Putamen (tissue), 1 donor: ENCODE measurements at regions not wholly inside any gene's neighbourhood (a gene's known extent, or its start where the extent isn't known, plus 50 kb on each side); places are given as distances from the start of the nearest gene placed in this dataset.

Experiments used
- DNase-seq: peaks from one replicate; pipeline ENCODE4 v3.0.0-alpha.2; 2016; ENCODE audit warnings: low spot score

DNA sequence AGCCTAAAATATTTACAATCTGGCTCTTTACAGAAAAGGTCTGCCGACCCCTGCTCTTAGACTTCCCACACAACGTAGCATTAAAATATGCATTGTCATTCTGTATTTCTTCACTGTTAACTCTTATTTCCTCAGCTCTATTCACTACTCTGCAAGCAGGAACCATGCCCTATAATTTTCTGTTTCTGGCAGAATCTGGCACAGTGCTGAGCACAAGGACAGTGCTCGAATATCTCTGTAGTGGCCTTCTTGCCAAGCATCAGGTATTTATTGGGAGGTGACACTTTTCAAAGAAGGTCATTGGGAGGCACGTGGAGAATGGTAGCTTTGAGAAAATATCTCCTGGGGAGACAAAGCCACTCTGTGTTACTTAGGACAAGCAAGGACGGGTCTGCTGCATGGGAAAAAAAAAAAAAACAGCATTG, 77.9 kb downstream of the PSMG1 start:
- DNase-seq = no peak

DNA sequence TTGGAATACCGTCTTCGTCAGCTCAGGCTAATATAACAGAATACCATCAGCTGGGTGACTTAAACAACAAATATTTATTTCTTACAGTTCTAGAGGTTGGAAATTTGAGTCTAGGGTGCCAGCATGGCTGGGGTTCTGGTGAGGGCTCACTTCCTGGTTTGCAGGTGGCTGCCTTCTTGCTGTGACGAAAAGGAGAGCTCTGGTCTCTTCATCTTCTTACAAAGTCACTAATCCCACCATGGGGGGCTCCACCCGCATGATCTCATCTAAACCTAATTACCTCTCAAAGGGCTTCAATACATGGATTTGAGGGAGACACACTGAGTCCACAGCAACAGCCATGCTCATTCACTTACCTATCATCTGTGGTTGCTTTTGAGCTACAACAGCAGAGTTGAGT, 78.3 kb downstream of the PSMG1 start:
- DNase-seq = no peak

DNA sequence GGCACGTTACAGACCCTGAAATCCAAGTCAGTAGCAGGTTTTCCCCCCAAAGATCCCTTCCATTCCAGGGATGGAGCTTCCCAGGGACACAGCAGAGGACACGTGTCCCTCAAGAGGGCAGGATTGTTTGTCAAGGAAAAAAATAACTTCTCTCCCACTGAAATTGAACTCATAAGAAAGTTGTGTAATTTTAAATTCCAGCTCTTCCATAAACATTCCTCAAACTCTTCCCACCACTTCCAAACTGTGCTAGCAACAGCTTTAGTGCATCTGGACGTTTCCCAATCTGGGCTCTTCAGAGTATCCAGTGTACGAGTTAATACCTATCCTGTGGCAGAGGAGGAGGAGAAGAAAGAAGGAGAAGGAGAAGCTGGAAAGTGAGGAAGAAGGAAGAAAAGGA, 79.6 kb downstream of the PSMG1 start:
- DNase-seq = no peak

DNA sequence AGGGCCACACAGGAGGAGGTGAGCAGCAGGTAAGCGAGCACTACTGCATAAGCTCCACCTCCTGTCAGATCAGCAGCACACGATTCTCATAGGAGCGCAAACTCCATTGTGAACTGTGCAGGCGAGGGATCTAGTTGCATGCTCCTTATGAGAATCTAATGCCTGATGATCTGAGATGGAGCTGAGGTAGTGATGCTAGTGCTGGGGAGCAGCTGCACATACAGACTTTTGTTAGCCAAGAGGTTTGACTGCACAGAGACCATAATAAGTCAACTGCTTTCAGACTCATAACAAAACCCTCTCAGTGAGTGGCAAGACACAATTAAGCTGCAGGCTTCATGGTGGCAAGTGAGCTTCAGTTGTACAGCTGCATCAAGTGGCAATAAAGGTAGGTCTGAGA, 83.4 kb downstream of the PSMG1 start:
- no peak for DNase-seq

DNA sequence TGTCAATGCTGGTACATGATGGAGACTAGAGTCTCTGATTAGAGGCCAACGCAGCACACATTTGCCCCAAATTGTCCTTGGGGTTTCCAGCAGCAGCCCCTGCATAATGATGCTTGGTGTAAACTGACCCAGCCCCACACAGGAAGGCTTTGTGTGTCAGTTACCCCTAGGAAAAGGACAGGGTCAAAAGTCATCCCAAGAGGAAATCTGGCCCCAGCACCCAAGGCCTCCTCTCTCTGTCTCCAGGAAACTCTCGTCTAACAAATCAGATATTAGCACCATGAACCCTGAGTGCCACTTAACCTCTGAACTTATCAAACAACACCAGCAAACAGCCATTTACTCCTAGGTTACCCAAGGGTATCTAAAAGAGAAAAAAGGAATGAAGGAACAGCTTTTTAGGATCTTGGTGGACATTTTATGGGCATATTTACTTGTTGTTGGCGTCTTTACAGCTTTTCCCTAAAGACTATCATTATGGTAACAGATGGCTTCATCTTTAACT, 84.5 kb downstream of the PSMG1 start:
- DNase-seq = no peak

DNA sequence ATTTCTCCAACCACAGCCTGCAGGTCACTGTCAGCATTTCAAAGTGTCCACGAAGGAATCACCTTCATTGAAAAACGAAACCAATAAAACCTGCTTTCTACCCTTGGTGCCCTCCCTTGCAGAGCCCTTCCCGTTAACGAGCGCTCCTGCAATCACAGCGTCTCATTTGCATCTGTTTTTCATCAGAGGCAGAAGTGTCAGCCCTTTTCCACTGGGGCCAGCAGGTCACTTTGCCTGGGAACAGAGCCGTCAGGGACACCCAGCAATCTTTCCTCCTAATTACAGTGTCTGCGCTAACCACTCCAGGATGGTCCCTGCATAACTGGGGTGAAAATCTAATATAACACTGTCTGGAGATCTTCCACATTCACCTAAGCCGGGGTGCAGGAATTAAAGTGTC, 85.3 kb downstream of the PSMG1 start:
- DNase-seq = no peak

DNA sequence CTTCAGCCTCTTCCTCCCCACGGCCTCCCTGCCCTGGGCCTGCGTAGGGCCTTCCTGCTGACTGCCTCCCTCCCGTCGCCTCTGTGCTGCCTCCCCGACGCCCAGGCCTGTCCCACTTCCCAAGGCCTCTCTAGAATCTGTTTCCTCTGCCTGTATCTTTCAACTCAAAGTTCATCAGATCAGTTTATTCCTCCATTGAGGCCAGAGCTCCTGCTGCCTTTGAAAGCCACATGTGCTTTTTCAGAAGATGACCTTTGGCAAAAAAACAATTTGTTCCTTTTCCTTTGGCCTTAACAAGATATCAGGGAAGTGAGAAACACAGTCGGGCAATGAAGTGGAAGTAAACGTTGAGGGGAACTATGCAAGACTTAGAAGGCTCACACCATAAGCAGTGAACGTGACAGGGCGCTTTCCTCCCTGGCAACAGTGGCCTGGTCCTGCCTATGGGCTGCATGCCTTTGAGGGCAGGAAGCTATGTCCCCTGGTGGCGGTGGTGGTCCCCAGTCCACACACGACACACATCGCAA, 85.9 kb downstream of the PSMG1 start:
- DNase-seq = peak; percentile 39

DNA sequence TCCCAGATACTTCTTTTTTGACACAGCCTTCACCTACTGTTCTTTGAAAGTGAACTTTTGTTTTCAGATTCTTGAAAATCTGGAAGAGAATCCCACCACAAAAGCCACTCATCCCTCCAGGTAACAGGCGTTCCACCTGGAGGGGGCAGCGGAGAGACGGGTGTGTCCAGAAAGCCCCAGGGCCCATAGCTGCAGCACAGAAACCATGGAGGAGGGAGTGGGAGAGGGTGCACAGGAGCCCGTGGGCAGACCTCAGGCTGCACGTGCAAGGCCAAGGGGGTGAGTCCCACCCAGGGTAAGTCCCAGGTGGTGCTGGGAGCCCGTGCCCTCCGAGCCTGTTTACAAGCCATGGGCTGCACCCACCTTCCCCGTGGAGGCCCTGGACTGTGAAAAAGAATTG, 86.5 kb downstream of the PSMG1 start:
- no peak for DNase-seq

DNA sequence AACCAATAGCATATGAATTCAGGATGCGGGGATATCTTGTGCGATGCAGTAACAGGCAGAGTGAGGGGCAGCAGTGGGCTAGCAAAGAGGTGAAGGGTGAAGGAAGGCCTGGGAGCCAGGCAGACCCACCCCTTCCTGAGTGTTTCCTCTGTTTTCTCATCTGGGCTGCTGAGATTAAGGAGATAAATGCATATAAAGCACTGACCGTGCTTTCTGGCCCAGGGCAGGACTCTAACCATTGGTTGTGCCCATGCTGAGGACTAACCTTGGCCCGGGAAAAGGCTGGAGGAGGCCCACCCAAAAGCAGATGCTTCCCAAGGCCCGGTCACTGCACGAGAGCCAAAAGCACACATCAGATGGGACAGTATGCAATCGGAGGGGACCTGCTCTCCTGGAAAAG, 87.6 kb downstream of the PSMG1 start:
- DNase-seq = no peak

DNA sequence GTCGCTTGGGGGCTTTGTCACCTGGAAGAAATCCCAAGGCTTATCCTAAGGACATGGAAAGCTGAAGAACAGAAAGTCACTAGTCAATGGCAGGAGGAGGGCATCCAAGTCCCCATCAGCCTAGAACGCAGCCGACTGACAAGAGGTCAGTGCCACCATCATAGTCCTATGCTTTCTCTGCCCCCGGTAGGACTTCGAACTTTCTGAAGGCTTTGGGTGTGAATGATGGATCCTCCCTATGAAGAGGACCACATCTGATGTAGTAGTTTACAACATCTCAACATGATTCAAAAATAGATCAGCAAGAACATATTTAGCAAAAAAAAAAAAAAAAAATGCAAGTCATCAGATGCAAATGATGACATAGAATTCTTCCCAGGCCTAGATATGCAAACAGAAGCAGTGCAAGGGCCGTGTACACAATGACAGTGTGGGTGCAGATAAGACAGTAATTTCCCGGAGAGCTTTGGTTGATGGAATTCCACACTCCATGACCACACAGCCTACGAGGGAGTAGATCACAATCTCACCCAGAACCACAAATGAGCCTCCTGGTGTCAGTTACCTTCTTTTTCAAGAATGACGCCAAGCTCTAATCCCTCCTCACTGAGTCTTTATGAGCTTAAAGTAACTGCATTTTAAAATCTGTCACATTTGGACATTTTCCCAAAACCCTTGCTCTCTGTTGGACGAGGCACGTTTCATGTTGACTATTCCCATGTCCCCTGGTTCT, 88.2 kb downstream of the PSMG1 start:
- no peak for DNase-seq

DNA sequence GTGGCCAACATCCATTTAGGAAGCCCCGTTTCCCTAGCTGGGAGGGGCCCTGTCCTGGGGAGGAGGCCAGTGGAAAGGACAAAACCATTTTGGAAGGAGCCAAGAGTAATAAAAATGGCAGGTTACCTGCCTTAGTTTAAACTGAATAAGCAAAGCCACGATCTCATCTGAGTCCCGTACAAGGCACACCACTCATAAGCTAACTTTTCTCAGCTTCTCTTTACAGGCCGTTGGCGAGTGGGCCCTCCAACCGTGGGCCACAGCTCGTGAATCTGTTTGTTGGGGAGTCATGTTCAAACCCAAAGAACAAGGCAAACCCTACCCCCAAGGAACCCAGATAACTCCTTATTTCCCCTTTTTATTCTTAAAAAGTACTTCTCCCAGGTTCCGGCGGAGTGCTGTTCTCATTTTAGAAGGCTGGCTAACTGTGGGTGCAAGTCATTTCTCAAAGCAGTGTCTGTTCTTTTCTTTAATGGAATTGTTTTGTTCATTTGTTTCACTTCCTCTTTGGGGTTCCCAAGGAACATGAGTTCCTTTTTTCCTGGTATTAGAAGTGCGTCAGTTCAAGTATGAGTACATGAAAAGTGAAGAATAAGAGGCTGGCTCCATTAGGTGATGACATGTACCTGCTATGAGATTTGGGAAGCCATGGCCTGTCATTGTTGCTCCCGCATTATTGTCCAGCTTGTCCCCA, 89.0 kb downstream of the PSMG1 start:
- peak; percentile 37 for DNase-seq

DNA sequence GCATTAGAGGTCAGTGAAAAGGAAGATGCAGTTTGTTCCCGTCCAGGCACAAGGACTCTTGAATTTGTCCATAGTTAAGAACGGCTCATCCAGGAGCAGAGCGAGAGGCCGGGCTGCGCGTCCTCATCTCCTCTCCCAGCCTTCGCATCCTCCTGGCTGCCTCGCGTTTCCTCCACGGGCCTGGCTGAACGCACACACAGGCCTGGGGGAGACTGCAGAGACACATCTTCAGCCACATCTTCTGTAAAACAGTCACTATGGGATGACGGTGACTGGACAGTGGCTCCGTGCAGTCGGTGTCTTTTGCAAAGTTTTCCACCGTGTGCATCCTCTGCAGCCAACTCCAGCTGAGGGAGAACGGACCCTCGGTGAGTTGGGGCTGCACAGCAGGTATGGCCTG, 89.7 kb downstream of the PSMG1 start:
- no peak for DNase-seq

DNA sequence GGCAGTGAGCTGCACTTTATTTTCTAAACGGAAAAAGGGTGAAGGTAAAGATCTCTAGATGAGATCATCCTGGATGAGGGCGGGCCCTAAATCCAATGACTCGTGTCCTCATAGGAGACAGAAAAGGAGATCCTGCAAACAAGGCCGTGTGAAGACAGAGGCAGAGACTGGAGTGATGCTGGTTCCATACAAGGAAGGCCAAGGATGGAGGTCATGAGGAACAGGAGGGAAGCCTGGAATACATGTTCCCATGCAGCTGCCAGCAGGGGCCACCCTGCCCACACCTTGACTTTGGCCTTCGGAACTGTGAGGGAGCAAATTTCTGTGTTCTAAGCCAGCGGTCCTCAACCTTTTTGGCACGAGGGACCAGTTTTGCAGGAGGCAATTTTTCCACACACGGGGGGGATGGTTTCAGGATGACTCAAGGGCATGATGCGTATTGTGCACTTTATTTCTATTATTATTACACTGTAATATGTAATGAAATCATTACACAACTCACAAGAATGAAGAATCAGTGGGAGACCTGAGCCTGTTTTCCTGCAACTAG, 94.3 kb downstream of the PSMG1 start:
- DNase-seq = no peak

DNA sequence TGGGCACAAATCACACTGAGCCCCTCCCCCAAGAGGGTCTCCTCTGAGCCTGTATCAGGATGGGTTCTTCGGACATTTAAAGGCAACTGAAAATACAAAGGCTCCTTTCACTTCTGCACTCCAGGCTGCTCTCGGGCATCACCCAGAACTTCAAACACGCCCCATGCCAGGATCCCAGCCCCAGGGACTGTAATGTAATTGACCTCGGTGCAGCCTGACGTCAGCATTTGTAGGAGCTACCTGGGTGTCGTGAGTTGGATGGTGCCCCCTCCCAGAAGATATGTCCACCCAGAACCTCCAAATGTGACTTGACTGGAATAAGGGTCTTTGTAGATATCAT, 95.2 kb downstream of the PSMG1 start:
- DNase-seq = no peak

DNA sequence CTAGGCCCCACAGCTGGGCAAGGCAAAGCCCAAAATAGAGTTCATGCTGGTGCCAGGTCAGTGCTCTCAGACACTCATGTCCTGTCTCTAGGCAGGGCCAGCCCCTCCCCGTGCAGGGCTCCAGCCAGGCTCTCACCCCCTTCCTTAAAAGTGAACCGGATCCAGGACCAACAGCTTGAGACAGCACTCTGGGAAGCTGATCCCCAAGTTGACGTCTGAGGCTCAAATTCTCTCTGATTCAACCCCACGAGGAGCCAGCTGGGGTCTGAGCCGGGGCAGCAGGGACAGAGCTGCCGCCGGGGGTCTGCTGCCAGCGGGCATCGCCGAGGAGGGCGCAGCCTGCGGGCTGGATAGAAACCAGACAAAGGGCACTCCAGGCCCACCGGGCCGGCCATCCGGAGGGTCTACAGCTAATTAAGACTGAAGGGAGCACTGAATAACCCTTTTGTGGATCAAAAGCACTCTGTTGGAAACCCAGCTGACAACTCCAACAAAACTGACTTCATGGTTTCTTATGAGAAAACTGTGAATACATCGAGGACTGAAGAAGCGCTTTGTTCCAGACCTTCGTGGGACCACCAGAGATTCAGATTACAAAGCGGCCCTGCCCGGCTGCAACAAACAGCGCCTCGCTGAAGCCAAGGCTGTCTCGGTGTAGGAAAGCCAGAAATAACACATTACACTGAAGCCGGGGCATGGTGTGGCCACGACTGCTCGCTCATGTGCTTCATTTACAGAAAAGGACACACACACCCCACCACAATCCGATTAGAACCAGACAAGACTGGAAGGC, 95.8 kb downstream of the PSMG1 start:
- no peak for DNase-seq

DNA sequence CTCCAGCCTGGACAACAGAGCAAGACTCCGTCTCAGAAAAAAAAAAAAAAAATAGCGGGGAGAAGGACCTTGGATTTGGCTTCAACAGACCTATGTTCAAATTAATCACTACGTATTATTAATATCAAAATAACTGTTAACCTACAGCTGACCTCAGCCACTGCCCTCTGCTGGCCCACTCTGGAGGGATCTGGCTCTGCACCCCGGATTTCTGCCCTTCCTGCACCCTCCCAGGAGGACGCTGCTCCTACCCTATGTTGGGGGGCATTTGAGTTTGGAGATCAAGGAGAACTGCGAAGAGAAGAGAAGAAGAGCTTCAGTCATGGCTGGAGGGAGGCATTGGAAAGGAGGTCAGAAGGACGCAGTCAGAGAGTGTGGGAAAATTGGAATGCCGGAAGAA, 96.7 kb downstream of the PSMG1 start:
- no peak for DNase-seq

DNA sequence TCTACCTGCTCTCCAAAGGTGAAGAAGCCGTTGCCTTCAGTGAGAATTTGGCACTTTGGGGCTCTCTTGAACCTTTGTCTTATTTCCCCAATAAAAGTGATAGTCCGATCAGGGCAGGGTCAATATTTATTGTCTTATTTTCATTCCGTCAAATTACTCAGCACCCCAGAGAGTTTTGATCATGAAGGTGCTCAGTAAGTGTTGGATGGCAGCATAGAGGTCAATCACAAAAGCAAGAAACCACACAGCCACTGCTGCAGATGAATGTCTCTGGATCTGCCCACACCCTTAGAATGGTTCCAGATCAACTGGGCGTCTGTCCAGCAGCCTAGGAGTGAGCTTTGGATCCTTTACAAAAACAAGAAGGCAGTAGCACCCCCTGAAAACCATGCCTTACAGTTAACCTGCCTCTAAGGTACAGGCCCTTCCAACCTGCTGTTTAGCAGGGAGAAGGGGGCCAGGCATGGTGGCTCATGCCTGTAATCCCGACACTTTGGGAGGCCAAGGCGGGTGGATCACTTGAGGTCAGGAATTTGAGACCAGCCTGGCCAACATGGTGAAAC, 97.3 kb downstream of the PSMG1 start:
- DNase-seq = no peak

DNA sequence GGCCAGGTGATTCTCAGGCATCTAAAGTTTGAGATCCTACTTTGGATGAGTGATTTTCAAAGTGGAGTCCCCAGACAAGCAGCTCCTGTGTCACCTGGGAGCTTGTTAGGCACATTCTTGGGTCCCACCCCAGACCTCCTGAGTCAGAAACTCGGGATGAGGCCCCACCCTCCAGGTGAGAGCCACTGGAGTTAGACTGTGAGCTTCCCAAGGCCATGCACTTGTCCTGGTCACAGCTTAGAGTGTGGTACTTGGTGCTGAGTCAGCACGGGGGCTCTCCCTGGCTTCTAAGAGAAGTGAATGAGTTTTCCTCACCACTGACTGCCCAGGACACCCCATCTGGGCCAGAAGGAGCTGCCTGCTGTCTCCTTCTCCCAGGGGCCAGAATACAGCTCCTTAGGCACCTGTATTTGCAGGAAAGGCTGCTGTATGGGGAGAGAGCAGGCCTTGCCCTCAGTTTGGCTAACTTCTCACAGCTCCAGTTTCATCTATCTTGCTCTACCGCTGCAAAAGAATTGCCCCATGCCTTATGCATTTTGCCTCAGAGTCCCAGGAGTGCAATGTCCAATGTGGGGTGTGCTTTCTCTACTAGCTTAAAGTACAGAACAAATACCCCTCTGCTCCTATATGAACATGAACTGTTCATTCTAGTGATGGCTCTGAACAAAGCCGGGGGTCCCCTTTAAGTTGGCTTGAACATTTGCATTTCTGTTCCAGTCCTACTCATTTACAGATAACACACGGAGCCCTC, 98.1 kb downstream of the PSMG1 start:
- DNase-seq = no peak

DNA sequence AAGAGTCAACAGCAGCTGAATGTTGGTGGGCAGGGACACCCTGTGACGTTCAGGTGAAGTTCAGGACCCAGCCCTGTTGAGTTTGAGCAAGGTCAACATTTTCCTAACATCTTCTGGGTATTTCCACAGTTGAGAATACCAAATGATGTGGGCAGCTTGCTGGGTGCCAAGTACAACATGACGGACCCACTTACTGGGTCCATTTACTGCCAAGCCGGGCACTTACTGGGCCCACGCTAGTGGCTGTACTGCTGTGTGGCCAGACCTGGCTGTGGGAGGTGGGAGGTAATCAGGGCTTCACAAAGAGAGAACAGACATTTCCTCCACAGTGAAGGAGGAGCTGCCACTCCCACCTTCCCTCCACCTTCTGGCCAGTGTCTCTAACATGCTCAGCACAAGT, 99.2 kb downstream of the PSMG1 start:
- no peak for DNase-seq

DNA sequence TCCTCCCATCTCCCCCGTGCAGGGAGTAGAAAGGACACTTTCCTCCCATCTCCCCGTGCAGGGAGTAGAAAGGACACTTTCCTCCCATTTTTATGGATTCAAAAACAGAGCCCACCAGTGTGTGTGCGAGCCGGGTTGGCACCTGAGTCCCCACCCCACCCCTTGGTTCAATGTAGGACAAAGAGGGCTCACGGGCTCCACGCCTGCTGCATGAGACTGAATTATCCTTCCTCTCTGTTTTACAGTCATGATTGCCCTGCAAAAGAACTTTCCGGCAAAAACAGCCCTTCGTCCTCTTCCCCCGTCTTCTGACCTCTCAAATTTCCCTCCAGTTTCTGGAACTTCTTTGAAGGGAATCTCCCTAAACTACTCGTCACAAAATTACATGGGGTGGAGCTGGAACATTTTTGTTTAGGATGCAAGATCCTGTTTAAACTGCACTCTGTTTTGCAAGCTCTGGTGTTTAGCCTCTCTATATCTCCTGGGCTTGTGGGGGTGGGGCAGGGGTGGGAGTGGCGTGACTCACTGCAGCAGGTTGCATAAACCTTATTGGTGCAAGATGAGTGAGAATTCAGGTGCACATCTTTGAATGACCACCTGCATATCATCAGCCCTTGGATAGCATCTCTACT, 99.8 kb downstream of the PSMG1 start:
- DNase-seq = no peak
